Tibial artery (tissue), 4 donors: ENCODE measurements at regions not wholly inside any gene's neighbourhood (a gene's known extent, or its start where the extent isn't known, plus 50 kb on each side); places are given as distances from the start of the nearest gene placed in this dataset.

Source experiments
- DNase-seq, 2 donors: peaks; one replicate each; pipeline ENCODE4 v3.0.0-alpha.2; 2019
- H3K27ac ChIP-seq, 2 donors: fragments of 200-600 bp; sonication (generic) in 1 of 2; 1 replicate in 1 of 2; 2 replicates in 1 of 2; pipeline ENCODE4 v1.5.1; 2018 to 2019; ENCODE audit warnings: mild to moderate bottlenecking in 1 of 2
- H3K27me3 ChIP-seq, 2 donors: fragments of 200-600 bp; sonication (generic) in 1 of 2; one replicate each; pipeline versions ENCODE4 v1.5.1 to v1.6.0; 2016 to 2019
- H3K36me3 ChIP-seq, 3 donors: fragments of 200-600 bp; sonication (generic) in 2 of 3; one replicate each; pipeline ENCODE4 v1.5.1; 2016 to 2019; ENCODE audit warnings: mild to moderate bottlenecking in 2 of 3
- H3K4me1 ChIP-seq, 4 donors: fragments of 200-600 bp; sonication (generic) in 2 of 4; 1 replicate in 3 of 4; 2 replicates in 1 of 4; pipeline ENCODE4 v1.5.1; 2016 to 2019
- H3K4me3 ChIP-seq, 2 donors: fragments of 200-600 bp; sonication (generic) in 1 of 2; 1 replicate in 1 of 2; 2 replicates in 1 of 2; pipeline ENCODE4 v1.5.1; 2018 to 2019; ENCODE audit warnings: mild to moderate bottlenecking in 2 of 2
- H3K9me3 ChIP-seq, 3 donors: fragments of 200-600 bp; sonication (generic) in 1 of 3; one replicate each; pipeline ENCODE4 v1.5.1; 2016 to 2019
- CTCF ChIP-seq, 2 experiments: fragments of 200-600 bp in 1 of 2; fragments of 450-650 bp in 1 of 2; IDR thresholded peaks; one replicate each; pipeline ENCODE4 v1.5.1; 2017 to 2019; ENCODE audit warnings: antibody characterized with exemption in 2 of 2, mild to moderate bottlenecking in 1 of 2, moderate library complexity in 1 of 2
- intact Hi-C: fragments of 100-400 bp; cut with DNase I; formaldehyde crosslinking; loops from one replicate; pipeline ENCODE4 v1.15.0; 2023; ENCODE audit warnings: low total_unique reads

GRCh38 chr18:24567199-24567598 lies 106.8 kb downstream of the HRH4 start:
- no peaks in the 10 kb centered on the region for H3K4me1 ChIP-seq

GRCh38 chr18:24570716-24571115 lies 110.3 kb downstream of the HRH4 start:
- H3K27me3 ChIP-seq = no peaks in the 10 kb centered on the region
- H3K4me1 ChIP-seq = no peaks in the 10 kb centered on the region
- no peaks in the 10 kb centered on the region for H3K36me3 ChIP-seq
- no peak for TF ChIP-seq CTCF (IDR thresholded peaks at IDR 0.05)
- DNase-seq = no peak
- intact Hi-C loops = no loop called here
- no peak overlapping the region for H3K4me3 ChIP-seq
- H3K9me3 ChIP-seq = peaks cover 0 to 7% (median 6%) of the 10 kb centered on the region in 3 donors
- H3K27ac ChIP-seq = no peak overlapping the region

More at GRCh38 chr18:24567199-24567598, 106.8 kb downstream of the HRH4 start:
- no peak for TF ChIP-seq CTCF (IDR thresholded peaks at IDR 0.05)
- intact Hi-C loops = no loop called here
- H3K9me3 ChIP-seq = no peaks in the 10 kb centered on the region
- no peak for DNase-seq
- H3K27ac ChIP-seq = no peak overlapping the region
- peaks cover 0 to 3% of the 10 kb centered on the region in 2 donors for H3K27me3 ChIP-seq
- H3K4me3 ChIP-seq = no peak overlapping the region
- no peaks in the 10 kb centered on the region for H3K36me3 ChIP-seq

- no peak for TF ChIP-seq CTCF (IDR thresholded peaks at IDR 0.05)
- no peaks in the 10 kb centered on the region for H3K9me3 ChIP-seq
- no peaks in the 10 kb centered on the region for H3K4me1 ChIP-seq
- no peak for DNase-seq
- no peaks in the 10 kb centered on the region for H3K27me3 ChIP-seq
- no peaks in the 10 kb centered on the region for H3K36me3 ChIP-seq
- no peak overlapping the region for H3K27ac ChIP-seq
- H3K4me3 ChIP-seq = no peak overlapping the region
- intact Hi-C loops = no loop called here
Observed at GRCh38 chr18:24582771-24583170, 122.3 kb downstream of the HRH4 start.

- Histone ChIP-seq H3K27ac (no peak overlapping the region), H3K36me3 (no peaks in the 10 kb centered on the region), H3K4me3 (no peak overlapping the region), H3K9me3 (no peaks in the 10 kb centered on the region), H3K4me1 (no peaks in the 10 kb centered on the region), H3K27me3 (no peaks in the 10 kb centered on the region)
- intact Hi-C loops = no loop called here
- DNase-seq = no peak
- TF ChIP-seq CTCF (IDR thresholded peaks at IDR 0.05) = no peak
Observed at GRCh38 chr18:24584205-24584604, 123.8 kb downstream of the HRH4 start.

- TF ChIP-seq CTCF (IDR thresholded peaks at IDR 0.05) = no peak
- Histone ChIP-seq H3K36me3 (no peaks in the 10 kb centered on the region), H3K27ac (no peak overlapping the region), H3K9me3 (no peaks in the 10 kb centered on the region), H3K4me3 (no peak overlapping the region), H3K4me1 (no peaks in the 10 kb centered on the region), H3K27me3 (no peaks in the 10 kb centered on the region)
- intact Hi-C loops = no loop called here
- DNase-seq = no peak
Observed at GRCh38 chr18:24584813-24585212, 124.4 kb downstream of the HRH4 start.

- Histone ChIP-seq H3K36me3 (no peaks in the 10 kb centered on the region), H3K27ac (no peak overlapping the region), H3K9me3 (no peaks in the 10 kb centered on the region), H3K27me3 (no peaks in the 10 kb centered on the region), H3K4me1 (no peaks in the 10 kb centered on the region), H3K4me3 (no peak overlapping the region)
- intact Hi-C loops = no loop called here
- DNase-seq = no peak
- no peak for TF ChIP-seq CTCF (IDR thresholded peaks at IDR 0.05)
Observed at GRCh38 chr18:24585996-24586566, 125.6 kb downstream of the HRH4 start.
